Panc1 (cell line): ENCODE measurements at regions not wholly inside any gene's neighbourhood (a gene's known extent, or its start where the extent isn't known, plus 50 kb on each side); places are given as distances from the start of the nearest gene placed in this dataset.

ENCODE experiments used
- ATAC-seq: fragments of 200-7000 bp; cut with Tn5 transposase; 2 replicates; pipeline ENCODE4 v1.9.1; 2020; ENCODE audit warnings: mild to moderate bottlenecking, moderate library complexity
- BruUV-seq: library from RNA; stranded (reverse); fragments of 400-500 nt; replicated peaks from 2 replicates; lab custom pipeline; 2021; lab: Mats Ljungman, UMichigan
- CTCF ChIA-PET: fragments of 300-600 bp; sonication (Branson Sonifier 250); formaldehyde crosslinking; loops from one replicate; lab custom pipeline; 2022; ENCODE audit warnings: antibody characterized with exemption; lab: Charles Lee
- POLR2A ChIA-PET: fragments of 300-600 bp; sonication (Branson Sonifier 250); formaldehyde crosslinking; loops from one replicate; lab custom pipeline; 2022; ENCODE audit warnings: antibody characterized with exemption; lab: Charles Lee
- DNase-seq: peaks from one replicate; pipeline ENCODE4 v3.0.0-alpha.2; 2010; ENCODE audit warnings: low read depth, low spot score
- H3K27ac ChIP-seq: 2 replicates; pipeline ENCODE4 v1.5.1; 2011; ENCODE audit warnings: mild to moderate bottlenecking, low read length, inconsistent platforms
- H3K27me3 ChIP-seq: fragments of 200-500 bp; sonication (Bioruptor generic); 2 replicates; pipeline ENCODE4 v1.6.0; 2014; ENCODE audit warnings: low read length, inconsistent platforms; ENCODE audit not compliant: control insufficient read depth, insufficient read depth
- H3K36me3 ChIP-seq: fragments of 200-500 bp; sonication (Bioruptor generic); 2 replicates; pipeline ENCODE4 v1.5.1; 2014; ENCODE audit warnings: inconsistent platforms, mild to moderate bottlenecking, low read length, moderate library complexity; ENCODE audit not compliant: control insufficient read depth, insufficient read depth
- H3K4me1 ChIP-seq: 2 replicates; pipeline ENCODE4 v1.5.1; 2011; ENCODE audit warnings: inconsistent platforms, mild to moderate bottlenecking, low read length, moderate library complexity; ENCODE audit not compliant: control insufficient read depth, insufficient read depth
- H3K4me3 ChIP-seq, 2 experiments: 2 replicates each; pipeline ENCODE4 v1.5.1; 2011 to 2012; ENCODE audit warnings: low read depth in 2 of 2, low read length in 2 of 2, mild to moderate bottlenecking in 2 of 2, inconsistent platforms in 1 of 2, moderate library complexity in 1 of 2
- H3K9me3 ChIP-seq: fragments of 200-500 bp; sonication (Bioruptor generic); 2 replicates; pipeline ENCODE4 v1.5.1; 2014; ENCODE audit warnings: low read depth, mild to moderate bottlenecking, inconsistent platforms, low read length, moderate library complexity; ENCODE audit not compliant: control insufficient read depth, insufficient read depth
- POLR2AphosphoS5 ChIP-seq: IDR thresholded peaks from 2 replicates; pipeline ENCODE4 v1.6.1; 2012; ENCODE audit warnings: mild to moderate bottlenecking, low read depth, low read length, moderate library complexity
- SIN3A ChIP-seq: IDR thresholded peaks from 2 replicates; pipeline ENCODE4 v1.6.1; 2012; ENCODE audit warnings: low read depth, mild to moderate bottlenecking, low read length, moderate library complexity, borderline replicate concordance; ENCODE audit not compliant: insufficient read depth
- TCF7L2 ChIP-seq: IDR thresholded peaks from 2 replicates; pipeline ENCODE4 v1.6.1; 2011; ENCODE audit warnings: mild to moderate bottlenecking, low read depth, low read length, inconsistent platforms
- in situ Hi-C: cut with HindIII; loops from 2 replicates; pipeline ENCODE4 v1.10.0; 2016; ENCODE audit warnings: low sequenced_read_pairs, low pct_unique_long_range_greater_than_20kb
- intact Hi-C: fragments of 100-400 bp; cut with micrococcal nuclease; formaldehyde crosslinking; loops from one replicate; pipeline ENCODE4 v1.10.0; 2022; ENCODE audit not compliant: unreplicated experiment
- TF ChIP-seq, protein P1 (sequence below): fragments of 450-650 bp; IDR thresholded peaks from 2 replicates; pipeline ENCODE4 v1.5.1; 2017; ENCODE audit warnings: mild to moderate bottlenecking
- TF ChIP-seq, protein P2 (sequence below), 2 experiments: IDR thresholded peaks; 2 replicates each; pipeline ENCODE4 v1.6.1; 2011 to 2012; ENCODE audit warnings: low read depth in 2 of 2, control low read depth in 1 of 2, low read length in 1 of 2, mild to moderate bottlenecking in 1 of 2, moderate library complexity in 1 of 2; ENCODE audit not compliant: insufficient read depth in 1 of 2

- CTCF ChIA-PET, result no interaction called here
Observed at GRCh38 chr3:17850448-17850847, 108.0 kb upstream of the TBC1D5 start.

DNA sequence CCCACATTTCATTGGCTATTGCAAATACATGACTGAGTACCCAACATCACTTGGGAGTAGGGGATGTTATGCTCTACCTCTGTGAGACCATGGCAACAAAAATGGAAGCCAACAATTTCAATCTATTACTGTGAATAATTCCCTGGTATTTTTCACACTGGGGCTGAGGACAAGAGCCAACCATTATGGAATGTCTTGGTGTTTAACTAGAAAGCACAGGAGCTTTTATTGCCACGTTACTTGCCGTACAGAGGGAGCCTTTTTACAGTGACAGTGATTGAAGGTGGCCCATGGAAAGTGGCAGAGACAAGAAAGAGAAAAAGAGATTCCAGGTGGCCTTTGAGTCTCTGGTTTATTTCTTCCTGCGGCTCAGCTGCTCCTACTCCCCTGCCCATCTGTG lies 105.7 kb upstream of the TBC1D5 start:
- BruUV-seq, result no TSS peak
- Histone ChIP-seq H3K9me3 (no peaks in the 10 kb centered on the region), H3K4me1 (no peaks in the 10 kb centered on the region), H3K4me3 (no peak overlapping the region), H3K27me3 (no peaks in the 10 kb centered on the region), H3K27ac (no peak overlapping the region), H3K36me3 (no peaks in the 10 kb centered on the region)
- in situ Hi-C loops (no loop called here), intact Hi-C loops (no loop called here)
- ATAC-seq (no peak), DNase-seq (no peak)
- TF ChIP-seq SIN3A (no peak), POLR2AphosphoS5 (no peak), TCF7L2 (no peak)
- TF ChIP-seq, protein P1, sequence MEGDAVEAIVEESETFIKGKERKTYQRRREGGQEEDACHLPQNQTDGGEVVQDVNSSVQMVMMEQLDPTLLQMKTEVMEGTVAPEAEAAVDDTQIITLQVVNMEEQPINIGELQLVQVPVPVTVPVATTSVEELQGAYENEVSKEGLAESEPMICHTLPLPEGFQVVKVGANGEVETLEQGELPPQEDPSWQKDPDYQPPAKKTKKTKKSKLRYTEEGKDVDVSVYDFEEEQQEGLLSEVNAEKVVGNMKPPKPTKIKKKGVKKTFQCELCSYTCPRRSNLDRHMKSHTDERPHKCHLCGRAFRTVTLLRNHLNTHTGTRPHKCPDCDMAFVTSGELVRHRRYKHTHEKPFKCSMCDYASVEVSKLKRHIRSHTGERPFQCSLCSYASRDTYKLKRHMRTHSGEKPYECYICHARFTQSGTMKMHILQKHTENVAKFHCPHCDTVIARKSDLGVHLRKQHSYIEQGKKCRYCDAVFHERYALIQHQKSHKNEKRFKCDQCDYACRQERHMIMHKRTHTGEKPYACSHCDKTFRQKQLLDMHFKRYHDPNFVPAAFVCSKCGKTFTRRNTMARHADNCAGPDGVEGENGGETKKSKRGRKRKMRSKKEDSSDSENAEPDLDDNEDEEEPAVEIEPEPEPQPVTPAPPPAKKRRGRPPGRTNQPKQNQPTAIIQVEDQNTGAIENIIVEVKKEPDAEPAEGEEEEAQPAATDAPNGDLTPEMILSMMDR, result no peak
- TF ChIP-seq, protein P2, sequence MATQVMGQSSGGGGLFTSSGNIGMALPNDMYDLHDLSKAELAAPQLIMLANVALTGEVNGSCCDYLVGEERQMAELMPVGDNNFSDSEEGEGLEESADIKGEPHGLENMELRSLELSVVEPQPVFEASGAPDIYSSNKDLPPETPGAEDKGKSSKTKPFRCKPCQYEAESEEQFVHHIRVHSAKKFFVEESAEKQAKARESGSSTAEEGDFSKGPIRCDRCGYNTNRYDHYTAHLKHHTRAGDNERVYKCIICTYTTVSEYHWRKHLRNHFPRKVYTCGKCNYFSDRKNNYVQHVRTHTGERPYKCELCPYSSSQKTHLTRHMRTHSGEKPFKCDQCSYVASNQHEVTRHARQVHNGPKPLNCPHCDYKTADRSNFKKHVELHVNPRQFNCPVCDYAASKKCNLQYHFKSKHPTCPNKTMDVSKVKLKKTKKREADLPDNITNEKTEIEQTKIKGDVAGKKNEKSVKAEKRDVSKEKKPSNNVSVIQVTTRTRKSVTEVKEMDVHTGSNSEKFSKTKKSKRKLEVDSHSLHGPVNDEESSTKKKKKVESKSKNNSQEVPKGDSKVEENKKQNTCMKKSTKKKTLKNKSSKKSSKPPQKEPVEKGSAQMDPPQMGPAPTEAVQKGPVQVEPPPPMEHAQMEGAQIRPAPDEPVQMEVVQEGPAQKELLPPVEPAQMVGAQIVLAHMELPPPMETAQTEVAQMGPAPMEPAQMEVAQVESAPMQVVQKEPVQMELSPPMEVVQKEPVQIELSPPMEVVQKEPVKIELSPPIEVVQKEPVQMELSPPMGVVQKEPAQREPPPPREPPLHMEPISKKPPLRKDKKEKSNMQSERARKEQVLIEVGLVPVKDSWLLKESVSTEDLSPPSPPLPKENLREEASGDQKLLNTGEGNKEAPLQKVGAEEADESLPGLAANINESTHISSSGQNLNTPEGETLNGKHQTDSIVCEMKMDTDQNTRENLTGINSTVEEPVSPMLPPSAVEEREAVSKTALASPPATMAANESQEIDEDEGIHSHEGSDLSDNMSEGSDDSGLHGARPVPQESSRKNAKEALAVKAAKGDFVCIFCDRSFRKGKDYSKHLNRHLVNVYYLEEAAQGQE (IDR thresholded peaks at IDR 0.05; ENCODE audit: insufficient read depth in 1 of 2, low read depth in 2 of 2, low read length in 1 of 2), result no peak
- ChIA-PET CTCF (no interaction called here), POLR2A (no interaction called here)

More at GRCh38 chr3:17850448-17850847, 108.0 kb upstream of the TBC1D5 start:
- no peak overlapping the region for H3K4me3 ChIP-seq
- in situ Hi-C loops, result no loop called here
- no TSS peak for BruUV-seq
- H3K27me3 ChIP-seq, result no peaks in the 10 kb centered on the region
- no peaks in the 10 kb centered on the region for H3K4me1 ChIP-seq
- ATAC-seq, result no peak
- no peaks in the 10 kb centered on the region for H3K36me3 ChIP-seq
- intact Hi-C loops, result no loop called here
- POLR2A ChIA-PET, result interaction anchor here (0.5 kb wide), 1 partner anchor 435 kb away, joined by 3 read pairs; no protein-coding TSS in a partner anchor
- TF ChIP-seq TCF7L2, result no peak
- no peak for TF ChIP-seq POLR2AphosphoS5
- TF ChIP-seq SIN3A, result no peak
- TF ChIP-seq, protein P2 (IDR thresholded peaks at IDR 0.05; ENCODE audit: insufficient read depth in 1 of 2, low read depth in 2 of 2, low read length in 1 of 2), result no peak
- TF ChIP-seq, protein P1, result no peak
- no peaks in the 10 kb centered on the region for H3K9me3 ChIP-seq
- no peak overlapping the region for H3K27ac ChIP-seq
- DNase-seq, result no peak
